HCT116 (cell line): ENCODE measurements at regions not wholly inside any gene's neighbourhood (a gene's known extent, or its start where the extent isn't known, plus 50 kb on each side); places are given as distances from the start of the nearest gene placed in this dataset.

Experiments
- ATAC-seq: fragments of 200-7000 bp; cut with Tn5 transposase; 2 replicates; pipeline ENCODE4 v1.9.1; 2020; ENCODE audit warnings: mild to moderate bottlenecking, moderate library complexity
- BruUV-seq: library from RNA; stranded (reverse); fragments of 400-500 nt; replicated peaks from 2 replicates; lab custom pipeline; 2021; lab: Mats Ljungman, UMichigan
- CTCF ChIA-PET: fragments of 300-600 bp; sonication (Branson Sonifier 250); formaldehyde crosslinking; loops from one replicate; lab custom pipeline; 2021; ENCODE audit warnings: antibody characterized with exemption; lab: Charles Lee
- POLR2A ChIA-PET: fragments of 300-600, 350-600 bp; sonication (Branson Sonifier 250); formaldehyde crosslinking; loops from one replicate; lab custom pipeline; 2021; ENCODE audit warnings: antibody characterized with exemption; lab: Charles Lee
- RAD21 ChIA-PET, 2 experiments: fragments of 300-600 bp; sonication (Branson Sonifier 250); formaldehyde crosslinking; loops; one replicate each; lab custom pipeline; 2023; ENCODE audit warnings: low total read pairs in 2 of 2; ENCODE audit not compliant: uncharacterized antibody in 2 of 2, unreplicated experiment in 2 of 2, low non-redundant PET in 1 of 2; lab: Charles Lee
- DNase-seq: peaks from one replicate; pipeline ENCODE4 v3.0.0-alpha.2; 2010; ENCODE audit warnings: low read depth, low spot score
- H2AFZ ChIP-seq: fragments of 200-600 bp; shearing (Covaris generic), sonication (generic); 2 replicates; pipeline ENCODE4 v1.6.1; 2017; ENCODE audit warnings: low read depth, mixed run types, mixed read lengths, antibody characterized with exemption, low read length; ENCODE audit not compliant: poor library complexity, severe bottlenecking
- H3K27ac ChIP-seq: 2 replicates; pipeline ENCODE4 v1.5.1; 2012; ENCODE audit warnings: low read depth, low read length
- H3K27me3 ChIP-seq: fragments of 200-600 bp; sonication (generic); 2 replicates; pipeline ENCODE4 v1.6.1; 2016; ENCODE audit warnings: mixed run types, low read length, mixed read lengths; ENCODE audit not compliant: insufficient read depth
- H3K36me3 ChIP-seq, 2 experiments: fragments of 200-500 bp in 1 of 2; fragments of 200-600 bp in 1 of 2; sonication (Bioruptor generic) in 1 of 2; sonication (generic) in 1 of 2; 2 replicates each; pipeline versions ENCODE4 v1.5.1 to v1.6.1; 2014 to 2016; ENCODE audit warnings: low read length in 2 of 2, inconsistent platforms in 1 of 2, mixed read lengths in 1 of 2, mixed run types in 1 of 2; ENCODE audit not compliant: insufficient read depth in 2 of 2, control insufficient read depth in 1 of 2
- H3K4me1 ChIP-seq, 2 experiments: fragments of 200-600 bp in 1 of 2; sonication (generic) in 1 of 2; 2 replicates each; pipeline versions ENCODE4 v1.5.1 to v1.6.1; 2012 to 2017; ENCODE audit warnings: low read length in 2 of 2, inconsistent platforms in 1 of 2, mild to moderate bottlenecking in 1 of 2, mixed read lengths in 1 of 2, mixed run types in 1 of 2, moderate library complexity in 1 of 2; ENCODE audit not compliant: insufficient read depth in 2 of 2, control insufficient read depth in 1 of 2
- H3K4me2 ChIP-seq: fragments of 200-600 bp; sonication (generic); 2 replicates; pipeline ENCODE4 v1.6.1; 2017; ENCODE audit warnings: mixed run types, low read length, mixed read lengths
- H3K4me3 ChIP-seq, 2 experiments: fragments of 200-600 bp in 1 of 2; sonication (generic) in 1 of 2; replicated peaks in 1 of 2; 2 replicates each; pipeline ENCODE4 v1.5.1; 2011 to 2016; ENCODE audit warnings: low read length in 2 of 2, control low read depth in 1 of 2, low read depth in 1 of 2, mild to moderate bottlenecking in 1 of 2, mixed read lengths in 1 of 2, mixed run types in 1 of 2
- H3K79me2 ChIP-seq: fragments of 200-600 bp; sonication (generic); 2 replicates; pipeline ENCODE4 v1.6.1; 2017; ENCODE audit warnings: mild to moderate bottlenecking, mixed run types, low read length, moderate library complexity, mixed read lengths; ENCODE audit not compliant: insufficient read depth
- H3K9ac ChIP-seq: fragments of 200-600 bp; sonication (generic); 2 replicates; pipeline ENCODE4 v1.6.1; 2016; ENCODE audit warnings: low read length, mixed read lengths
- H3K9me2 ChIP-seq: fragments of 200-600 bp; sonication (generic), shearing (Covaris generic); 2 replicates; pipeline ENCODE4 v1.6.1; 2017; ENCODE audit warnings: mixed run types, mild to moderate bottlenecking, moderate library complexity; ENCODE audit not compliant: insufficient read depth
- H3K9me3 ChIP-seq, 2 experiments: fragments of 200-500 bp in 1 of 2; fragments of 200-600 bp in 1 of 2; sonication (Bioruptor generic) in 1 of 2; sonication (generic) in 1 of 2; 2 replicates each; pipeline ENCODE4 v1.6.1; 2014 to 2017; ENCODE audit warnings: low read length in 2 of 2, mixed read lengths in 2 of 2, inconsistent platforms in 1 of 2, low read depth in 1 of 2, mild to moderate bottlenecking in 1 of 2, mixed run types in 1 of 2, moderate library complexity in 1 of 2; ENCODE audit not compliant: control insufficient read depth in 1 of 2, insufficient read depth in 1 of 2
- H4K20me1 ChIP-seq: fragments of 200-600 bp; sonication (generic), shearing (Covaris generic); 2 replicates; pipeline ENCODE4 v1.6.1; 2017; ENCODE audit warnings: mixed run types, mild to moderate bottlenecking, moderate library complexity; ENCODE audit not compliant: insufficient read depth
- CBX3 ChIP-seq: IDR thresholded peaks from 2 replicates; pipeline ENCODE4 v1.6.1; 2012; ENCODE audit warnings: low read depth
- CEBPB ChIP-seq: IDR thresholded peaks from 2 replicates; pipeline ENCODE4 v1.6.1; 2012; ENCODE audit warnings: low read depth
- EGR1 ChIP-seq: IDR thresholded peaks from 2 replicates; pipeline ENCODE4 v1.6.1; 2012; ENCODE audit warnings: low read depth
- ELF1 ChIP-seq: IDR thresholded peaks from 2 replicates; pipeline ENCODE4 v1.6.1; 2012; ENCODE audit warnings: low read depth, borderline replicate concordance
- EZH2 ChIP-seq: fragments of 200-600 bp; sonication (generic); IDR thresholded peaks from 2 replicates; pipeline ENCODE4 v1.6.1; 2017; ENCODE audit warnings: antibody characterized with exemption, mixed run types
- EZH2phosphoT487 ChIP-seq: fragments of 200-600 bp; IDR thresholded peaks from 2 replicates; pipeline ENCODE4 v1.6.1; 2018; ENCODE audit warnings: antibody characterized with exemption, borderline replicate concordance
- JUND ChIP-seq: IDR thresholded peaks from 2 replicates; pipeline ENCODE4 v1.6.1; 2012
- POLR2AphosphoS5 ChIP-seq: IDR thresholded peaks from 2 replicates; pipeline ENCODE4 v1.6.1; 2011; ENCODE audit warnings: mild to moderate bottlenecking, low read depth, low read length, moderate library complexity
- RAD21 ChIP-seq: IDR thresholded peaks from 2 replicates; pipeline ENCODE4 v1.6.1; 2012; ENCODE audit warnings: low read depth, mild to moderate bottlenecking
- SIN3A ChIP-seq: IDR thresholded peaks from 2 replicates; pipeline ENCODE4 v1.6.1; 2012; ENCODE audit warnings: low read depth
- SP1 ChIP-seq: IDR thresholded peaks from 2 replicates; pipeline ENCODE4 v1.6.1; 2012; ENCODE audit warnings: low read depth
- TCF7L2 ChIP-seq: IDR thresholded peaks from 2 replicates; pipeline ENCODE4 v1.7.0; 2011; ENCODE audit warnings: borderline replicate concordance, inconsistent platforms; ENCODE audit not compliant: insufficient read depth, insufficient read length; ENCODE audit errors: extremely low read depth
- YY1 ChIP-seq: IDR thresholded peaks from 2 replicates; pipeline ENCODE4 v1.6.1; 2011; ENCODE audit warnings: low read length, low read depth, moderate library complexity, mild to moderate bottlenecking; ENCODE audit not compliant: insufficient replicate concordance; ENCODE audit errors: extremely low read depth
- ZFX ChIP-seq: fragments of 450-650 bp; IDR thresholded peaks from 2 replicates; pipeline ENCODE4 v1.6.1; 2017
- intact Hi-C: fragments of 100-400 bp; cut with micrococcal nuclease; formaldehyde crosslinking; loops from 2 replicates; pipeline ENCODE4 v1.10.0; 2022
- TF ChIP-seq, protein P1 (sequence below): IDR thresholded peaks from 2 replicates; pipeline ENCODE4 v1.6.1; 2011; ENCODE audit warnings: mild to moderate bottlenecking, low read length, moderate library complexity; ENCODE audit not compliant: insufficient replicate concordance; ENCODE audit errors: extremely low read depth
- TF ChIP-seq, protein P2 (sequence below): IDR thresholded peaks from 2 replicates; pipeline ENCODE4 v1.6.1; 2012
- TF ChIP-seq, protein P3 (sequence below), 3 experiments: fragments of 200-600 bp in 1 of 3; sonication (generic) in 1 of 3; IDR thresholded peaks in 2 of 3; conservative IDR thresholded peaks in 1 of 3; 2 replicates each; pipeline ENCODE4 v1.5.1; 2012 to 2017; ENCODE audit warnings: low read depth in 2 of 3, low read length in 2 of 3, antibody characterized with exemption in 1 of 3, borderline replicate concordance in 1 of 3, control low read depth in 1 of 3, mild to moderate bottlenecking in 1 of 3, mixed read lengths in 1 of 3, mixed run types in 1 of 3, moderate library complexity in 1 of 3; ENCODE audit not compliant: insufficient read depth in 1 of 3
- TF ChIP-seq, protein P4 (sequence below): IDR thresholded peaks from 2 replicates; pipeline ENCODE4 v1.6.1; 2012; ENCODE audit warnings: low read depth
- TF ChIP-seq, protein P5 (sequence below): IDR thresholded peaks from 2 replicates; pipeline ENCODE4 v1.6.1; 2012

DNA sequence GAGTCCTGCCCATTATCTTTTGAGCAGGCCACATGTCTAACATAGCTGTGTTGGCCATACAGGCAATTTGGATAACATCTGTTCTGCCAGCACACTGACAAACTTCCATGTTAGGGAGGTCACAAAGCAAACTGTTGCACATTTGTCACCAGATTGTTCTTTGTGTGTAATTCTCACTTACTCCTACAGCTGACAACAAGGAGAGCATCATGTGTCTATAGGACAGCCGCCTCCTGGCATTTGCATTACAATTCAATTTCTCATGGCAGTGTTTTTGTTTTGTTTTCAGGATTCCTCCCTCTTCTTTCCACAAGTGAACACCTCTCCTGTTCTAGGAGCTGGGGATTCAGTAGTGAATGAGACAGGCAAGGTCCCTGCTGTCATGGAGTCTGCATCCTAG lies 94.3 kb upstream of the LEF1 start (continued):
- TF ChIP-seq EGR1 (no peak), RAD21 (no peak)

DNA sequence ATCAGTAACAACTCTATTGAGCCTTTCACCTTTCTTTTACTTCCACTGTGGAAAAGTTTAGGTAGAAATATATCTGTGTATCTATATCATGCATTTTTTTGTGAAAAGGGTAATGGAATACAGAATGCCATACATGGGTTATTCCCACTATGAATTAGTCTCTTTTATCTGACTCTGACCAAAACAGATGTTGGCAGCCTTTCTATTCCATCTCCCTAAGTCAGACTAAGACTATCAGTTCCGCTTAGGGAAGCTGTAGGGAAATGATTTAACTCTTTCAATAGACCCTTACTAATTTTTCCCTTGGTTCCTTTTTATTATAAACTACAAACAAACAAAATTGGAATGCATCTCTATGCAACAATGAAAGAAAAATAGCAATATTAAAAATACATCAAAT lies 92.3 kb upstream of the LEF1 start:
- no peak overlapping the region for H3K9ac ChIP-seq
- ChIA-PET RAD21 (no interaction called here), POLR2A (no interaction called here), CTCF (no interaction called here)
- no peaks in the 10 kb centered on the region for H3K36me3 ChIP-seq
- intact Hi-C loops = no loop called here
- H3K9me3 ChIP-seq = no peaks in the 10 kb centered on the region
- H3K4me3 ChIP-seq = no peak overlapping the region
- no peaks in the 10 kb centered on the region for H3K27me3 ChIP-seq
- no peak for DNase-seq
- no peaks in the 10 kb centered on the region for H3K4me1 ChIP-seq
- no peak overlapping the region for H2AFZ ChIP-seq
- H3K27ac ChIP-seq = no peak overlapping the region
- H3K9me2 ChIP-seq = no peaks in the 10 kb centered on the region
- H3K4me2 ChIP-seq = no peak overlapping the region
- no peaks in the 10 kb centered on the region for H3K79me2 ChIP-seq
- BruUV-seq = no TSS peak
- H4K20me1 ChIP-seq = no peaks in the 10 kb centered on the region
- TF ChIP-seq, protein P1, sequence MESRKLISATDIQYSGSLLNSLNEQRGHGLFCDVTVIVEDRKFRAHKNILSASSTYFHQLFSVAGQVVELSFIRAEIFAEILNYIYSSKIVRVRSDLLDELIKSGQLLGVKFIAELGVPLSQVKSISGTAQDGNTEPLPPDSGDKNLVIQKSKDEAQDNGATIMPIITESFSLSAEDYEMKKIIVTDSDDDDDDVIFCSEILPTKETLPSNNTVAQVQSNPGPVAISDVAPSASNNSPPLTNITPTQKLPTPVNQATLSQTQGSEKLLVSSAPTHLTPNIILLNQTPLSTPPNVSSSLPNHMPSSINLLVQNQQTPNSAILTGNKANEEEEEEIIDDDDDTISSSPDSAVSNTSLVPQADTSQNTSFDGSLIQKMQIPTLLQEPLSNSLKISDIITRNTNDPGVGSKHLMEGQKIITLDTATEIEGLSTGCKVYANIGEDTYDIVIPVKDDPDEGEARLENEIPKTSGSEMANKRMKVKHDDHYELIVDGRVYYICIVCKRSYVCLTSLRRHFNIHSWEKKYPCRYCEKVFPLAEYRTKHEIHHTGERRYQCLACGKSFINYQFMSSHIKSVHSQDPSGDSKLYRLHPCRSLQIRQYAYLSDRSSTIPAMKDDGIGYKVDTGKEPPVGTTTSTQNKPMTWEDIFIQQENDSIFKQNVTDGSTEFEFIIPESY = no peak
- TF ChIP-seq CEBPB (no peak), TCF7L2 (no peak), ZFX (no peak), ELF1 (no peak), EZH2phosphoT487 (no peak), JUND (no peak), SIN3A (no peak), EZH2 (no peak), SP1 (no peak), YY1 (no peak), RAD21 (no peak), POLR2AphosphoS5 (no peak), CBX3 (no peak), EGR1 (no peak)
- TF ChIP-seq, protein P2, sequence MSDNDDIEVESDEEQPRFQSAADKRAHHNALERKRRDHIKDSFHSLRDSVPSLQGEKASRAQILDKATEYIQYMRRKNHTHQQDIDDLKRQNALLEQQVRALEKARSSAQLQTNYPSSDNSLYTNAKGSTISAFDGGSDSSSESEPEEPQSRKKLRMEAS = no peak
- TF ChIP-seq, protein P3, sequence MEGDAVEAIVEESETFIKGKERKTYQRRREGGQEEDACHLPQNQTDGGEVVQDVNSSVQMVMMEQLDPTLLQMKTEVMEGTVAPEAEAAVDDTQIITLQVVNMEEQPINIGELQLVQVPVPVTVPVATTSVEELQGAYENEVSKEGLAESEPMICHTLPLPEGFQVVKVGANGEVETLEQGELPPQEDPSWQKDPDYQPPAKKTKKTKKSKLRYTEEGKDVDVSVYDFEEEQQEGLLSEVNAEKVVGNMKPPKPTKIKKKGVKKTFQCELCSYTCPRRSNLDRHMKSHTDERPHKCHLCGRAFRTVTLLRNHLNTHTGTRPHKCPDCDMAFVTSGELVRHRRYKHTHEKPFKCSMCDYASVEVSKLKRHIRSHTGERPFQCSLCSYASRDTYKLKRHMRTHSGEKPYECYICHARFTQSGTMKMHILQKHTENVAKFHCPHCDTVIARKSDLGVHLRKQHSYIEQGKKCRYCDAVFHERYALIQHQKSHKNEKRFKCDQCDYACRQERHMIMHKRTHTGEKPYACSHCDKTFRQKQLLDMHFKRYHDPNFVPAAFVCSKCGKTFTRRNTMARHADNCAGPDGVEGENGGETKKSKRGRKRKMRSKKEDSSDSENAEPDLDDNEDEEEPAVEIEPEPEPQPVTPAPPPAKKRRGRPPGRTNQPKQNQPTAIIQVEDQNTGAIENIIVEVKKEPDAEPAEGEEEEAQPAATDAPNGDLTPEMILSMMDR (IDR thresholded peaks at IDR 0.05 in 2 of 3, conservative IDR thresholded peaks at IDR 0.05 in 1 of 3; ENCODE audit: borderline replicate concordance in 1 of 3, insufficient read depth in 1 of 3, low read depth in 2 of 3, low read length in 2 of 3) = no peak
- TF ChIP-seq, protein P4, sequence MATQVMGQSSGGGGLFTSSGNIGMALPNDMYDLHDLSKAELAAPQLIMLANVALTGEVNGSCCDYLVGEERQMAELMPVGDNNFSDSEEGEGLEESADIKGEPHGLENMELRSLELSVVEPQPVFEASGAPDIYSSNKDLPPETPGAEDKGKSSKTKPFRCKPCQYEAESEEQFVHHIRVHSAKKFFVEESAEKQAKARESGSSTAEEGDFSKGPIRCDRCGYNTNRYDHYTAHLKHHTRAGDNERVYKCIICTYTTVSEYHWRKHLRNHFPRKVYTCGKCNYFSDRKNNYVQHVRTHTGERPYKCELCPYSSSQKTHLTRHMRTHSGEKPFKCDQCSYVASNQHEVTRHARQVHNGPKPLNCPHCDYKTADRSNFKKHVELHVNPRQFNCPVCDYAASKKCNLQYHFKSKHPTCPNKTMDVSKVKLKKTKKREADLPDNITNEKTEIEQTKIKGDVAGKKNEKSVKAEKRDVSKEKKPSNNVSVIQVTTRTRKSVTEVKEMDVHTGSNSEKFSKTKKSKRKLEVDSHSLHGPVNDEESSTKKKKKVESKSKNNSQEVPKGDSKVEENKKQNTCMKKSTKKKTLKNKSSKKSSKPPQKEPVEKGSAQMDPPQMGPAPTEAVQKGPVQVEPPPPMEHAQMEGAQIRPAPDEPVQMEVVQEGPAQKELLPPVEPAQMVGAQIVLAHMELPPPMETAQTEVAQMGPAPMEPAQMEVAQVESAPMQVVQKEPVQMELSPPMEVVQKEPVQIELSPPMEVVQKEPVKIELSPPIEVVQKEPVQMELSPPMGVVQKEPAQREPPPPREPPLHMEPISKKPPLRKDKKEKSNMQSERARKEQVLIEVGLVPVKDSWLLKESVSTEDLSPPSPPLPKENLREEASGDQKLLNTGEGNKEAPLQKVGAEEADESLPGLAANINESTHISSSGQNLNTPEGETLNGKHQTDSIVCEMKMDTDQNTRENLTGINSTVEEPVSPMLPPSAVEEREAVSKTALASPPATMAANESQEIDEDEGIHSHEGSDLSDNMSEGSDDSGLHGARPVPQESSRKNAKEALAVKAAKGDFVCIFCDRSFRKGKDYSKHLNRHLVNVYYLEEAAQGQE = no peak
- TF ChIP-seq, protein P5, sequence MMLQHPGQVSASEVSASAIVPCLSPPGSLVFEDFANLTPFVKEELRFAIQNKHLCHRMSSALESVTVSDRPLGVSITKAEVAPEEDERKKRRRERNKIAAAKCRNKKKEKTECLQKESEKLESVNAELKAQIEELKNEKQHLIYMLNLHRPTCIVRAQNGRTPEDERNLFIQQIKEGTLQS = no peak
- ATAC-seq = no peak
